ENCODE measurements at regions not wholly inside any gene's neighbourhood (a gene's known extent, or its start where the extent isn't known, plus 50 kb on each side); places are given as distances from the start of the nearest gene placed in this dataset.
A peak's percentile ranks its signal among the peaks of the same experiment; 100 is the strongest.
"Not testable (repeated sequence)": the region's sequence is repeated elsewhere in the genome, so short reads cannot be mapped to it uniquely, and the experiment has no call there.

DNA sequence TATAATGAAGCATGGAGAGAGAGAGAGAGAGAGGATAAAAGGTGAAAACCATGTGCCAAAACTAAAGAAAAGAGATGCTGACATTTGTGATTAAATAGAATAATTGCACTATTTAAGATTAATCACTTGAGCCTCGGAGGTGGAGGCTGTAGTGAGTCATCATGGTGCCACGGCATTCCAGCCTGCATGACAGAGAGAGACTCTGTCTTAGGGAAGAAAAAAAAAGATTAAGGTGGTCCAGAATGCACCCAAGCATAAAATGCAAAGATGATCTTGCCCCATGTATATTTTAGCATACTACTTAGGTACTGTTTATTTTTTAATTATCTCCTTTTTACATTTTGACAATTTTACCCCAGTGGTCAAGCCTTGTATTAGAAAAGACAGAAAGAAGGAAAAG, 742.5 kb downstream of the SPATA31A1 start:
- H3K9me3 ChIP-seq; intact Hi-C loops (cut with DNase I); H3K27ac ChIP-seq; DNase-seq; ATAC-seq; H3K4me1 ChIP-seq; H3K27me3 ChIP-seq; H3K4me3 ChIP-seq; H3K36me3 ChIP-seq: not testable (repeated sequence)

- H3K9me3 ChIP-seq; H3K27me3 ChIP-seq; H3K4me1 ChIP-seq; intact Hi-C loops (cut with DNase I); H3K36me3 ChIP-seq: not testable (repeated sequence)
- H3K27ac ChIP-seq = peak overlapping the region; percentile 72
- ATAC-seq = peak; percentile 87
- peak; percentile 78 for DNase-seq
- H3K4me3 ChIP-seq = peak overlapping the region; percentile 51
Measured at GRCh38 chr9:40106003-40106782, 750.7 kb downstream of the SPATA31A1 start.

DNA sequence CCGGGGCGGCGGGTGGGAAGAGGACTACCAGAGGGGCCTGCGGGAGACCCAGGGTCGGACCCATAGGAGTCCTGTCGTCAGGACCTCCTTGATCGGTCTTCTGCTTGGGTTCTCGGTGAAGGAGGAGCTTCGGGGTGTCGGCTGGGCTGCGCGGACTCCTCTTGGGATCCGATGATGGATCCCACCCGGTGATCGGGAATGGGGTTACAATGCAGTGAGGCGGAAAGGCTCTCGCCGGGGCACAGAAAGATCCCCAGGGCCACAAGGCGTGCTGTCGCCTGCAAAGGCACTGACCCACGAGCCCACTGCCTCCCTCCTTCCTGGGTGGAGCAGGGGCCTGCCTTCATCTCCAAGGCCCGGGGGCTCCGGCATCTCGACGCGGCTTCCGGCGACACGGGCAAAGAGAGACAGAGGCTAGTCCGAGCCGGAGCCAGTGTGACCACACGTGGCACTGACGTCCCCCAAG, 751.3 kb downstream of the SPATA31A1 start:
- H3K9me3 ChIP-seq; H3K36me3 ChIP-seq; DNase-seq; ATAC-seq; H3K27me3 ChIP-seq; H3K27ac ChIP-seq; intact Hi-C loops (cut with DNase I); H3K4me1 ChIP-seq: not testable (repeated sequence)
- H3K4me3 ChIP-seq = peak overlapping the region; percentile 51

GRCh38 chr9:40107251-40107650, 751.8 kb downstream of the SPATA31A1 start:
- ATAC-seq; H3K27ac ChIP-seq; intact Hi-C loops (cut with DNase I); H3K4me1 ChIP-seq; H3K9me3 ChIP-seq; H3K36me3 ChIP-seq; DNase-seq; H3K27me3 ChIP-seq: not testable (repeated sequence)
- peak overlapping the region; percentile 51 for H3K4me3 ChIP-seq

- H3K4me1 ChIP-seq; intact Hi-C loops (cut with DNase I); DNase-seq; ATAC-seq; H3K4me3 ChIP-seq; H3K27ac ChIP-seq; H3K9me3 ChIP-seq; H3K36me3 ChIP-seq; H3K27me3 ChIP-seq: not testable (repeated sequence)
Measured at GRCh38 chr9:40108465-40108864, 753.0 kb downstream of the SPATA31A1 start.

GRCh38 chr9:40110751-40111150, 755.3 kb downstream of the SPATA31A1 start:
- H3K4me1 ChIP-seq; H3K36me3 ChIP-seq; DNase-seq; H3K4me3 ChIP-seq; H3K9me3 ChIP-seq; intact Hi-C loops (cut with DNase I); H3K27me3 ChIP-seq; H3K27ac ChIP-seq; ATAC-seq: not testable (repeated sequence)

- intact Hi-C loops (cut with DNase I); H3K4me1 ChIP-seq: not testable (repeated sequence)
Measured at GRCh38 chr9:40111571-40111970, 756.1 kb downstream of the SPATA31A1 start.

DNA sequence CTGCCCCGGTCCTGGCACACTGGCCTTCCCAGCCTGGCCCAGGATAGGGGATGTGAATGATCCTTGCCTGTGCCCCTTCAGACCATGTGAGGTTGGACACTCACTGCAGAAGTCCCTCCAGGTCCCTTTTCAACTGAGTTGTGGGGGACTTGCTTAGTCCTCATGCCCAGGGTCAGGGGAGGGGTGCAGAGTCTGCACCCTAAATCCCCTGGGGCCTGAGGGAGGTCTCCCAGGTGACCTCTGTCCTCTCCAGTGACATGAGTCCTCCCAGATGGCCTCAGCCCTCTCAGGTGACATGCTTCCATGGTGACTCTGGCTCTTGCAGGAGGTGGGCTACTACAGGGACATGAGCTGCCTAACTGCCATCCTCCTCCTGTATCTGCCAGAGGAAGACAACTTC, 775.1 kb downstream of the SPATA31A1 start:
- H3K9me3 ChIP-seq; H3K4me3 ChIP-seq; H3K4me1 ChIP-seq; intact Hi-C loops (cut with DNase I); H3K36me3 ChIP-seq; H3K27me3 ChIP-seq; ATAC-seq; H3K27ac ChIP-seq: not testable (repeated sequence)
- DNase-seq = peak; percentile 45

More at GRCh38 chr9:40111571-40111970, 756.1 kb downstream of the SPATA31A1 start:
- ATAC-seq, H3K9me3 ChIP-seq, H3K27me3 ChIP-seq, H3K27ac ChIP-seq, H3K4me3 ChIP-seq, DNase-seq, H3K36me3 ChIP-seq: not testable (repeated sequence)

DNA sequence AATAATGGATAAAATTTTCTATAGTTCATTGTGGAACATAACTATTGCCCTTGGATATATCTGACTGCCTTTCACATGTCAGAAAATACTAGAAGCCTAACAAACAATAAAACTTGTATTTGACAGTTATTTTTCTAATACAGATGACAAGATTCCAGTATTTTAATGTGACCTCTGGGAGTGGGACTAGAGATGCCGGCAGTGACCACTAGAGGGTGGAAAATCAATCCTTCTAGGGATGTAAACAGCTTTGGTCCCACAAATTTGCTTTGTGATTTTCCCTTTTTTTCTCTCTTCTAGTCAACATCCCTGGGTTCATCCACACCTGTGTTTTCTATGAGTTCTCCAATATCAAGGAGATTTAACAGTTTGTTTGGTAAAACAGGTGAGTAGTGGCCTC, 813.7 kb downstream of the SPATA31A1 start:
- ATAC-seq = peak; percentile 71
- H3K4me3 ChIP-seq; H3K9me3 ChIP-seq; H3K27ac ChIP-seq; DNase-seq; intact Hi-C loops (cut with DNase I); H3K36me3 ChIP-seq; H3K4me1 ChIP-seq; H3K27me3 ChIP-seq: not testable (repeated sequence)

DNA sequence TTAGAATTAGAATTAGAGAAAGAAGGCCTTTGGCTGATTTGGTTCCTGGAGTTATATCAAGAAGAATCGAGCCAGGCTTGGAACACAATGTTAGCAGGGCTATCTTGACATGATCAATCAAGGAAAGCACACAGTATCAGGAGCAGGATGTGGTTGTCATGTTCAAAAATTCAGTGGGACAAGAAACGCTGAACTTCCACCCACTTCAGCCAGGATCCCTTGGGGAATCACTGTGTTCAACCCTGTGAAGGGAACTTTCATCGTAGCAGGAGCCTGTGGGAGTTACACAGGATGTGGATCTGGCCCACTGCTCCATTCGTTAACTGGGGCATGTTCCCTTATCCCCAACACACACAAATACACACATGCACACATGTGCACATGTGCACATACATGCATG, 817.8 kb downstream of the SPATA31A1 start:
- DNase-seq; H3K4me1 ChIP-seq; H3K36me3 ChIP-seq; H3K27ac ChIP-seq; H3K27me3 ChIP-seq; H3K9me3 ChIP-seq; intact Hi-C loops (cut with DNase I); H3K4me3 ChIP-seq: not testable (repeated sequence)
- ATAC-seq = peak; percentile 23

- H3K36me3 ChIP-seq; H3K27me3 ChIP-seq; H3K4me3 ChIP-seq; intact Hi-C loops (cut with DNase I); H3K4me1 ChIP-seq; DNase-seq; H3K9me3 ChIP-seq; ATAC-seq; H3K27ac ChIP-seq: not testable (repeated sequence)
Measured at GRCh38 chr9:40174035-40174434, 818.6 kb downstream of the SPATA31A1 start.

- H3K9me3 ChIP-seq; H3K36me3 ChIP-seq; intact Hi-C loops (cut with DNase I); H3K4me1 ChIP-seq; H3K27me3 ChIP-seq; H3K4me3 ChIP-seq; H3K27ac ChIP-seq: not testable (repeated sequence)
- peak; percentile 54 for DNase-seq
- peak; percentile 64 for ATAC-seq
Measured at GRCh38 chr9:40177403-40177802, 821.9 kb downstream of the SPATA31A1 start.

- DNase-seq; H3K4me3 ChIP-seq; intact Hi-C loops (cut with DNase I); H3K9me3 ChIP-seq; H3K36me3 ChIP-seq; H3K27ac ChIP-seq; H3K27me3 ChIP-seq; H3K4me1 ChIP-seq: not testable (repeated sequence)
- ATAC-seq = peak; percentile 55
Measured at GRCh38 chr9:40191403-40191802, 835.9 kb downstream of the SPATA31A1 start.

DNA sequence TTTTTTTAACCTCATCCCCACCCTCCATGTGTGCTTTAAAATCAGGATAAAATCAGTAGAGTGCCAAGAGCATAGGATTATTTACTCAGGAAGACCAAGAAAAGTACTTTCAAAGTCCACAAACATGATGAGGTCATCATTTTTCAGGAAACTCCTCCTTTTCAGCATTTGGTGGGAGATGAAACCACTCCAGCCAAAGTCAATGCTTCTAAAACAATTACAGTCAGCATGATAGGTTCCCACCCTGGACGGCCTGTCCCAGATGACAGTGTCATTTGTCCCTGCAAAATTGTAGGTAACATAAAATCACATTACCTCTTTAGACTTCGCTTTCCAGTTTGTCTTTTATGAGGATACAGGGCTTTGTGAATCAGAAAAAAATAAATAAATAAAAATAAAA, 836.7 kb downstream of the SPATA31A1 start:
- H3K4me1 ChIP-seq; H3K9me3 ChIP-seq; intact Hi-C loops (cut with DNase I); H3K27ac ChIP-seq; DNase-seq; H3K36me3 ChIP-seq; H3K27me3 ChIP-seq; H3K4me3 ChIP-seq; ATAC-seq: not testable (repeated sequence)
